ENCODE measurements at regions not wholly inside any gene's neighbourhood (a gene's known extent, or its start where the extent isn't known, plus 50 kb on each side); places are given as distances from the start of the nearest gene placed in this dataset.

GRCh38 chr12:91567100-91567485, 384.5 kb upstream of the DCN start:
- DNase-seq (ENCODE audit: low spot score in 2 of 2) (no peak), ATAC-seq (ENCODE audit: low read depth) (no peak)
- Mint-ChIP-seq H3K27me3 (no peaks in the 10 kb centered on the region), H3K27ac (no peak overlapping the region), H3K9me3 (no peaks in the 10 kb centered on the region), H3K4me1 (peaks cover 9% of the 10 kb centered on the region), H3K4me3 (no peak overlapping the region), H3K36me3 (no peaks in the 10 kb centered on the region)

GRCh38 chr12:91566328-91567099, 383.9 kb upstream of the DCN start:
- Mint-ChIP-seq H3K36me3 (no peaks in the 10 kb centered on the region), H3K4me1 (peaks cover 11% of the 10 kb centered on the region), H3K27me3 (no peaks in the 10 kb centered on the region), H3K4me3 (no peak overlapping the region), H3K27ac (no peak overlapping the region), H3K9me3 (no peaks in the 10 kb centered on the region)
- ATAC-seq (ENCODE audit: low read depth) (no peak), DNase-seq (ENCODE audit: low spot score in 2 of 2) (no peak)

- DNase-seq (ENCODE audit: low spot score in 2 of 2) = no peak
- ATAC-seq (ENCODE audit: low read depth) = no peak
- Mint-ChIP-seq H3K36me3 (no peaks in the 10 kb centered on the region), H3K4me3 (no peak overlapping the region), H3K27ac (no peak overlapping the region), H3K4me1 (peaks cover 14% of the 10 kb centered on the region), H3K9me3 (no peaks in the 10 kb centered on the region), H3K27me3 (no peaks in the 10 kb centered on the region)
These were observed 383.2 kb upstream of the DCN start for GRCh38 chr12:91565846-91566245.

GRCh38 chr12:91565246-91565645, 382.6 kb upstream of the DCN start:
- Mint-ChIP-seq H3K4me1 (peaks cover 14% of the 10 kb centered on the region), H3K4me3 (no peak overlapping the region), H3K36me3 (no peaks in the 10 kb centered on the region), H3K9me3 (no peaks in the 10 kb centered on the region), H3K27ac (peak overlapping the region; percentile 8), H3K27me3 (no peaks in the 10 kb centered on the region)
- no peak for DNase-seq (ENCODE audit: low spot score in 2 of 2)
- ATAC-seq (ENCODE audit: low read depth) = no peak

GRCh38 chr12:91563011-91563765, 380.6 kb upstream of the DCN start:
- Mint-ChIP-seq H3K36me3 (peaks cover 1% of the 10 kb centered on the region), H3K4me1 (peaks cover 14% of the 10 kb centered on the region), H3K27ac (no peak overlapping the region), H3K27me3 (no peaks in the 10 kb centered on the region), H3K9me3 (peaks cover 6% of the 10 kb centered on the region), H3K4me3 (no peak overlapping the region)
- DNase-seq (ENCODE audit: low spot score in 2 of 2) = no peak
- no peak for ATAC-seq (ENCODE audit: low read depth)

GRCh38 chr12:91562476-91562875, 379.9 kb upstream of the DCN start:
- peaks cover 2% of the 10 kb centered on the region for H3K36me3 Mint-ChIP-seq
- ATAC-seq (ENCODE audit: low read depth) (peak; percentile 96), DNase-seq (ENCODE audit: low spot score in 2 of 2) (no peak)
- peaks cover 3% of the 10 kb centered on the region for H3K27me3 Mint-ChIP-seq
- no peak overlapping the region for H3K4me3 Mint-ChIP-seq
- H3K27ac Mint-ChIP-seq = no peak overlapping the region
- peaks cover 14% of the 10 kb centered on the region for H3K4me1 Mint-ChIP-seq
- peaks cover 6% of the 10 kb centered on the region for H3K9me3 Mint-ChIP-seq

GRCh38 chr12:91561958-91562325, 379.3 kb upstream of the DCN start:
- H3K27me3 Mint-ChIP-seq = peaks cover 3% of the 10 kb centered on the region
- H3K4me1 Mint-ChIP-seq = peaks cover 14% of the 10 kb centered on the region
- no peak overlapping the region for H3K4me3 Mint-ChIP-seq
- DNase-seq (ENCODE audit: low spot score in 2 of 2) (no peak), ATAC-seq (ENCODE audit: low read depth) (no peak)
- peaks cover 6% of the 10 kb centered on the region for H3K9me3 Mint-ChIP-seq
- H3K27ac Mint-ChIP-seq = no peak overlapping the region
- H3K36me3 Mint-ChIP-seq = peaks cover 2% of the 10 kb centered on the region

GRCh38 chr12:91561301-91561957, 378.8 kb upstream of the DCN start:
- Mint-ChIP-seq H3K36me3 (peaks cover 2% of the 10 kb centered on the region), H3K27me3 (peaks cover 3% of the 10 kb centered on the region), H3K27ac (no peak overlapping the region), H3K9me3 (peaks cover 6% of the 10 kb centered on the region), H3K4me3 (no peak overlapping the region), H3K4me1 (peaks cover 14% of the 10 kb centered on the region)
- ATAC-seq (ENCODE audit: low read depth) (no peak), DNase-seq (ENCODE audit: low spot score in 2 of 2) (no peak)

GRCh38 chr12:91556909-91557308, 374.3 kb upstream of the DCN start:
- H3K27me3 Mint-ChIP-seq = peaks cover 11% of the 10 kb centered on the region
- H3K27ac Mint-ChIP-seq = no peak overlapping the region
- H3K36me3 Mint-ChIP-seq = peaks cover 2% of the 10 kb centered on the region
- H3K4me1 Mint-ChIP-seq = peaks cover 6% of the 10 kb centered on the region
- ATAC-seq (ENCODE audit: low read depth) = no peak
- peaks cover 6% of the 10 kb centered on the region for H3K9me3 Mint-ChIP-seq
- DNase-seq (ENCODE audit: low spot score in 2 of 2) = no peak
- H3K4me3 Mint-ChIP-seq = no peak overlapping the region

GRCh38 chr12:91555436-91556415, 373.1 kb upstream of the DCN start:
- no peak overlapping the region for H3K27ac Mint-ChIP-seq
- no peak for ATAC-seq (ENCODE audit: low read depth)
- H3K9me3 Mint-ChIP-seq = peaks cover 6% of the 10 kb centered on the region
- H3K27me3 Mint-ChIP-seq = peaks cover 11% of the 10 kb centered on the region
- peaks cover 4% of the 10 kb centered on the region for H3K4me1 Mint-ChIP-seq
- peaks cover 2% of the 10 kb centered on the region for H3K36me3 Mint-ChIP-seq
- DNase-seq (ENCODE audit: low spot score in 2 of 2) = no peak
- H3K4me3 Mint-ChIP-seq = no peak overlapping the region

- Mint-ChIP-seq H3K27ac (no peak overlapping the region), H3K4me3 (no peak overlapping the region), H3K36me3 (no peaks in the 10 kb centered on the region), H3K27me3 (peaks cover 8% of the 10 kb centered on the region), H3K9me3 (no peaks in the 10 kb centered on the region), H3K4me1 (peaks cover 4% of the 10 kb centered on the region)
- DNase-seq (ENCODE audit: low spot score in 2 of 2) (no peak), ATAC-seq (ENCODE audit: low read depth) (no peak)
These were observed 369.3 kb upstream of the DCN start for GRCh38 chr12:91551927-91552326.

GRCh38 chr12:91551242-91551641, 368.6 kb upstream of the DCN start:
- ATAC-seq (ENCODE audit: low read depth) (no peak), DNase-seq (ENCODE audit: low spot score in 2 of 2) (no peak)
- H3K27ac Mint-ChIP-seq = no peak overlapping the region
- peaks cover 4% of the 10 kb centered on the region for H3K4me1 Mint-ChIP-seq
- peaks cover under 1% of the 10 kb centered on the region for H3K36me3 Mint-ChIP-seq
- peaks cover 2% of the 10 kb centered on the region for H3K9me3 Mint-ChIP-seq
- H3K4me3 Mint-ChIP-seq = no peak overlapping the region
- peaks cover 8% of the 10 kb centered on the region for H3K27me3 Mint-ChIP-seq

GRCh38 chr12:91542666-91543065, 360.0 kb upstream of the DCN start:
- peaks cover 2% of the 10 kb centered on the region for H3K9me3 Mint-ChIP-seq
- no peak overlapping the region for H3K27ac Mint-ChIP-seq
- ATAC-seq (ENCODE audit: low read depth) (no peak), DNase-seq (ENCODE audit: low spot score in 2 of 2) (no peak)
- no peaks in the 10 kb centered on the region for H3K4me1 Mint-ChIP-seq
- peaks cover 14% of the 10 kb centered on the region for H3K27me3 Mint-ChIP-seq
- H3K4me3 Mint-ChIP-seq = no peak overlapping the region
- peaks cover 3% of the 10 kb centered on the region for H3K36me3 Mint-ChIP-seq
